Large intestine (tissue), 3 donors: ENCODE measurements at regions not wholly inside any gene's neighbourhood (a gene's known extent, or its start where the extent isn't known, plus 50 kb on each side); places are given as distances from the start of the nearest gene placed in this dataset.

Experiments
- DNase-seq, 2 donors: peaks; one replicate each; pipeline versions ENCODE4 v3.0.0 to v3.0.0-alpha.2; 2013
- H3K27ac ChIP-seq: one replicate; pipeline ENCODE4 v1.5.1; 2013; ENCODE audit warnings: low read length
- H3K27me3 ChIP-seq: 2 replicates; pipeline ENCODE4 v1.6.1; 2013; ENCODE audit warnings: low read length; ENCODE audit not compliant: control insufficient read depth, insufficient read depth
- H3K36me3 ChIP-seq: 2 replicates; pipeline ENCODE4 v1.6.1; 2013; ENCODE audit warnings: low read length; ENCODE audit not compliant: control insufficient read depth, insufficient read depth
- H3K4me1 ChIP-seq: one replicate; pipeline ENCODE4 v1.6.1; 2013; ENCODE audit warnings: low read length; ENCODE audit not compliant: control insufficient read depth, insufficient read depth
- H3K4me3 ChIP-seq: one replicate; pipeline ENCODE4 v1.5.1; 2013; ENCODE audit warnings: low read length
- H3K9me3 ChIP-seq: one replicate; pipeline ENCODE4 v1.6.1; 2013; ENCODE audit warnings: mild to moderate bottlenecking, low read depth, low read length, moderate library complexity; ENCODE audit not compliant: control insufficient read depth
- WGBS: methylation state at CpG from one replicate; pipeline ENCODE4 v1.1.5; 2013; ENCODE audit warnings: low lambda C conversion rate; ENCODE audit not compliant: insufficient coverage; 5-methylcytosine and 5-hydroxymethylcytosine counted together

DNA sequence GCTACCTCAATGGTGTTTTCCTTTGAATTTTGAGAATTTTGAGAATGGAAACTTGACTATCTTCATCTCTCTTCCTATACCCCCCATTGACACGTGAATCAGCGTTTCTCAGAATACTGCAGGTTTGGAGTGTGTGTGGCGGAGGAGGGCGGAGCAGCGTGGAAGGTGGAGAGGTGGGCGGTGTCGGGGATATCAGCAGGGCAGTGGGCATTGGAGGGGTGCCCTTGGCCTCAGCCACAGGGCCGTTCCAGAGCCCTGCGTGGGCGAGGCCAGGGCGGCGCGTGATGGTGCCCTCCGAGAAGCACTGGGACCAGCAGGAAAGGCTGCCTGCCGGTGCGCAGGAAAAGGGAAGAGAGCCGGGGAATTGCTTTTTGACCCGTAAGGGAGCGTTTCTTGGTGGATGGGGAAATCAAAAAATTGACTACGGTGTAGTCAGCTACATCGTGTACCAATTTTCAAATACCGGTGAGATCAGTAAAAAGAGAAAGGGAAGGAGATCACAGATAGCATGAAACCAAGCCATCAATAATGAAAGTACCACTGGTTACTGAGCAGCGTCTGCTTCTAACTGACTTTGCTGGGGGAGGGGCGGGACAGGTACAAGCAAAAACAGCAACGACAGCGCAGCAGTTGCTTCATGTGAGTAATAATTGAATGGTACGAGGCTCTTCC, 82.7 kb upstream of the DUSP22 start:
- H3K27me3 ChIP-seq, result peaks cover 18% of the 10 kb centered on the region
- DNase-seq, result no peak
- H3K4me1 ChIP-seq, result no peaks in the 10 kb centered on the region
- H3K9me3 ChIP-seq, result no peaks in the 10 kb centered on the region
- 97% methylated on average over 5 of the region's 27 CpGs for WGBS
- H3K36me3 ChIP-seq, result no peaks in the 10 kb centered on the region
- no peak overlapping the region for H3K27ac ChIP-seq
- no peak overlapping the region for H3K4me3 ChIP-seq

DNA sequence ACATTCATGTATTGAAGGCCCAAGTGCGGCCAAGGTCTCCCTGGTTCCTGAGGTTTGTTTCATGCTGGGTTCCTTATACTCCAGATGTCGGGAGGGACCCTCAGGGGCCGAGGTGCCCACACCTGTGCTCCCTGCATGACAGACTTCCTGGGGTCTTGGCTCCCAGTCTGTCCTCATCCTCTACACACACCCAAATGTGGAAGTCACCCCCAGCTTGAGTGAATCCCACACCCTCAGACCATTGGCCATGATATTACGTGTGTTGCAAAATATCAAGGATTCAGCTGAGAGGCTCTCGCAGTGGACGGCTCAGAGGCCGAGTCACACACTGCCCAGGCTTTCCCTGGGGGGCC, 82.2 kb upstream of the DUSP22 start:
- WGBS, result no CpG with 5 or more reads among the region's 7 CpGs
- Histone ChIP-seq H3K4me3 (no peak overlapping the region), H3K4me1 (no peaks in the 10 kb centered on the region)

DNA sequence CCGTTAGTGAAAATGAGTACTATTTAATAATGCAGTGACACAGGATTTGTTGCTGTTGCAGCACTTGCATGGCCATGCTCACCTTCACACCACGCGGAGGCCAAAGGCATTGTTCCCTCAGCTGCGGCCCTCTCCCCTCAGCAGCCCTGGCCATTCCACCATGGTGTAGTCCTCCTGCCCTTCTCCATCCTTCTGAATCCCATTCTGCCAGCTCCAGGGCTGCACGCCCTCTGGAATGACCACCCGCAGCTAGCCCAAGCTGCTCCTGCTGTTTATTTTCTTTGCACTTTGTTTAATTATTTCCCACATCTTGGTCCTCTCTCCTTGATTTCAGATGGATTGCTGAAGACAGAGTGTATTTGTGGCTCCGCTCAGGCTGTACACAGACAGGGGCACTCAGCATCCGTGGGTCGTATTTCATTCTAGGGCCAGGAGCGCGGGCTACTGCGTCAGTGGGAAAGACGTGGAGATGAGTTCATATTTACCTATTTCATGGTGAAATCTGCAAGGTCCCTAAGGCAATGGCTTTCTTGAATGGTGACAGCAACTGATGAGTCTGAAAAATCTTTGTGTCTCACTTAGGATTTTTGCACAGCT, 81.4 kb upstream of the DUSP22 start:
- H3K27me3 ChIP-seq, result peaks cover 16% of the 10 kb centered on the region
- H3K4me1 ChIP-seq, result no peaks in the 10 kb centered on the region
- no peak overlapping the region for H3K27ac ChIP-seq
- no peaks in the 10 kb centered on the region for H3K36me3 ChIP-seq
- no peak for DNase-seq
- H3K4me3 ChIP-seq, result no peak overlapping the region
- WGBS, result no CpG with 5 or more reads among the region's 13 CpGs
- no peaks in the 10 kb centered on the region for H3K9me3 ChIP-seq

More for the DNA sequence above, 82.2 kb upstream of the DUSP22 start:
- H3K27ac ChIP-seq, result no peak overlapping the region
- DNase-seq, result no peak
- peaks cover 18% of the 10 kb centered on the region for H3K27me3 ChIP-seq
- H3K9me3 ChIP-seq, result no peaks in the 10 kb centered on the region
- H3K36me3 ChIP-seq, result no peaks in the 10 kb centered on the region

DNA sequence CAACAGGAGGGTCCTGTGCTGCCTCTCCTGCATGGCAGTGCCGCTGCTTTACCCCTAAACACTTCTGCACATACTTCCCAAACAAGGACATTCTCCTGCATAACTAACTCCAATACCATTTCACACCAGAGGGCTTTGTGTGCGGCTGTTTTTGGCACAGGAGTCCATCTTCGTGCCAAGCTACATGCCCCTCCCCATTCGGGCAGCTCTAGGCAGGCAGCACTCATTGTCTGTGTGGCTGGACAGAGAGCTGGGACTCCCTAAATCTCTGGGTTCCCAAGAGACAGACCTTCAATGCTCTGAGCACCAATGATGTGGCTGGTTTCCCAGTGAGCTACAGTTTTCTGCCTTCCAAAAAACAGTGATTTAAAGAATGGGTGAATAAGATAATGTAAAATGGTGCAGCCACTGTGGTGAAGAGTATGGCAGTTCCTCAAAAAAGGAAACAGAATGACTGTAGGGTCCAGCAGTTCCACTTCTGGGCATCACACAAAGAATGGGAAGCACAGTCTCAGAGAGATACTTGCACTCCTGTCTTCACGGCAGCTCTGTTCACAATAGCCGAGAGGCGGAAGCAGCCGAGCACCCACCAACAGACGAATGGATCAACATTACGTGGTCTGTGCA, 80.3 kb upstream of the DUSP22 start:
- no peak overlapping the region for H3K4me3 ChIP-seq
- WGBS, result no CpG with 5 or more reads among the region's 10 CpGs

DNA sequence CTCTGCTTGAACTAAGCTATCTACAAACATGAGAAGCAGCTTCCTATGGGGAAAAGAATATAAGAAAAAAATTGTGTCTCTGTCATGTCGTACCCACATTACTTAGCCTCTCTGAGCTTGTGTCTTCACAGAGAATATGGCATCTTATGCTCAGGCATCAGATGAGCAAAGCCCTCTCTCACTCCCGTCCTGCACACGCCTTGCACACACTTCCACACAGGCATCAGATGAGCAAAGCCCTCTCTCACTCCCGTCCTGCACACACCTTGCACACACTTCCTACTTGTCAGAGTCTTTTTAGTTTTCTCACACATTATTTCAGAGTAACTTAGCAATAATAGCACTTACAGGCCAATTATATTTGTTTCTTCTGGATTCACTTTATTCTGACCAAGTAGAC, 79.0 kb upstream of the DUSP22 start:
- WGBS, result 100% methylated on average over 1 of the region's 4 CpGs
- Histone ChIP-seq H3K36me3 (no peaks in the 10 kb centered on the region), H3K4me3 (no peak overlapping the region), H3K9me3 (no peaks in the 10 kb centered on the region), H3K27ac (no peak overlapping the region), H3K27me3 (peaks cover 16% of the 10 kb centered on the region), H3K4me1 (no peaks in the 10 kb centered on the region)
- DNase-seq, result no peak

More for the DNA sequence above, 80.3 kb upstream of the DUSP22 start:
- H3K27me3 ChIP-seq, result peaks cover 16% of the 10 kb centered on the region
- no peaks in the 10 kb centered on the region for H3K36me3 ChIP-seq
- H3K27ac ChIP-seq, result no peak overlapping the region
- no peak for DNase-seq
- no peaks in the 10 kb centered on the region for H3K9me3 ChIP-seq
- no peaks in the 10 kb centered on the region for H3K4me1 ChIP-seq

DNA sequence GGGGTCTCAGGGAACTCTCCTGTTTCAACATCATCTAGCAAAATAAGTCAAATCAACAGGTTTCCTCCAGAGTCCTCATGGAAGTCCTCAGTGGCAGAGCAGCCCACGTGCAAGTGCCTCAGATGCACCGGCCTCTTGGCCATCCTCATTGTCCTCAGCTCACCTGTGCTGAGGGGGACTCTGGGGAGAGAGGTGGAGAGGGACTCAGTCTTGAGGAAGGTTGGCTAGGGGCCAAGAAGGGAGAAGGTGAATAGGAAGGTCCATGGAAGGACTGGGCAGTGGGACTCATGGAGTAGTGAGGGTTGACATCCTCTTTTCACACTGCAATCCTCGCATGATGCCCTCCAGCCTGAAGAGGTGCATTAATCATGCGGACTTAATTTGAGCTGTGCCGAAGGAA, 77.9 kb upstream of the DUSP22 start:
- H3K9me3 ChIP-seq, result no peaks in the 10 kb centered on the region
- no peak for DNase-seq
- no peak overlapping the region for H3K27ac ChIP-seq
- no peaks in the 10 kb centered on the region for H3K36me3 ChIP-seq
- no CpG with 5 or more reads among the region's 5 CpGs for WGBS
- peaks cover 20% of the 10 kb centered on the region for H3K27me3 ChIP-seq
- no peaks in the 10 kb centered on the region for H3K4me1 ChIP-seq
- H3K4me3 ChIP-seq, result no peak overlapping the region

DNA sequence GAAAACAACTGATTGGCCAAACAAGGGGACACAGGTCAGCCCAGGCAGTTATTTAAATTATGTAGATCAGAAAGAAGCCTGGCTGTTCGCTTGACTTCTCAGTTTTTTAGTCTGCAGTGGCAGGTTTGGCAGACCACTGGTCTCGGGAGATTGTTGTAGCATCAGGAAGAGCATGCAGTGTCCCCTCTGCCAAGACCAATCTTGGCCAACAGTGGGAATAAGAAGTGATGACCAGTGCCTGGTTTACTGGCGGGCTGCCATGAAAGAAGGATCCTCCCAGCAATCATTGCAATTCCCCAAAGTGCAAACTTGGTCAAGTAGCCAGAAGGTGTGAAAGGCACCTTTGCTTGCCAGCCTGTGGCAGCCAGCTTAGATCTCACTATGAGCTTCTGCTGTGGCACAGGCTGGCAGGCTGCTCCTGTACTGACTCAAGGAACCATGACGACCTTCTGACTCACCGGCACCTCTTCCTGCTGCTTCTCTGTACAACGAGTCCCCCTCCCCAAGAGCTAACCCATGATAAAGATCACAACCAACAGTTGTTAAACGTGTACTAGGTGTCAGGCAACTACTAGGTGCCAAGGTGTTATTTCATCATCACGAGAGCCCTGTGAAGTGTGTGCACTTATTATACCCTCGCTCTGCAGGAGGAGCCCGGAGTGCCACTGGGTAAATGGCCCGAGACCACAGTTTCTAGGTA, 76.8 kb upstream of the DUSP22 start:
- Histone ChIP-seq H3K9me3 (no peaks in the 10 kb centered on the region), H3K27me3 (peaks cover 23% of the 10 kb centered on the region), H3K4me3 (no peak overlapping the region), H3K27ac (no peak overlapping the region), H3K4me1 (no peaks in the 10 kb centered on the region), H3K36me3 (no peaks in the 10 kb centered on the region)
- WGBS, result no CpG with 5 or more reads among the region's 11 CpGs
- DNase-seq, result no peak

DNA sequence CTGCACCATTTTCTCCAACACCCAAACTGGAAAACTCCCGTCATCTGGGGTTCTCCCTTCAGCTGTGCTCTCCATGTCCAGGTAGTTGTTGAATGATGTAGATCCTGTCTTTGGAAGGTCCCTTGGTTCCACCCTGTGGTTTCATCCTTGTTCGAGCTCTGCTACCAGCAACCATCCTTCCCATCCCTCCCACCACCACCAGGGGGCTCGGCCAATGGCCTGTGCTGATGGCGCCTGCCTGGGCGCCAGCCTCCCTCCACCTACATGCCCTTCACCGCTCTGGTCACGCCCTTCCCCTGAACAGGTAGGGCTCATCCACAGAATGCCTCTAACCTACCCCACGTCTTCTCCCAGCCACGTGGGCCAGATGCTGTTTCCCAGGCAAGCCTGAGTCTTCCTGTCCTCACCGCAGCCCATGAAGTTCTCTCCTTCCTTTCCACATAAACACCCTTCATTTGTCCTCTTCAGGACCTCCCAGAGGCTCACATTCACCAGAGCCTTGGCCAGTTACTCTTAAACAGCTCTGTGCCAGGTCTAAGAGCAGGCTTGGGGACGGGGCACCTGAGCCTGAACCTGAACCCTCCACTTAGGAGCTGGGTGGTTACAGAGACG, 75.1 kb upstream of the DUSP22 start:
- H3K36me3 ChIP-seq, result no peaks in the 10 kb centered on the region
- DNase-seq, result no peak
- no peak overlapping the region for H3K4me3 ChIP-seq
- no peaks in the 10 kb centered on the region for H3K9me3 ChIP-seq
- no peaks in the 10 kb centered on the region for H3K4me1 ChIP-seq
- peaks cover 24% of the 10 kb centered on the region for H3K27me3 ChIP-seq
- WGBS, result 60% methylated on average over 3 of the region's 12 CpGs
- no peak overlapping the region for H3K27ac ChIP-seq

DNA sequence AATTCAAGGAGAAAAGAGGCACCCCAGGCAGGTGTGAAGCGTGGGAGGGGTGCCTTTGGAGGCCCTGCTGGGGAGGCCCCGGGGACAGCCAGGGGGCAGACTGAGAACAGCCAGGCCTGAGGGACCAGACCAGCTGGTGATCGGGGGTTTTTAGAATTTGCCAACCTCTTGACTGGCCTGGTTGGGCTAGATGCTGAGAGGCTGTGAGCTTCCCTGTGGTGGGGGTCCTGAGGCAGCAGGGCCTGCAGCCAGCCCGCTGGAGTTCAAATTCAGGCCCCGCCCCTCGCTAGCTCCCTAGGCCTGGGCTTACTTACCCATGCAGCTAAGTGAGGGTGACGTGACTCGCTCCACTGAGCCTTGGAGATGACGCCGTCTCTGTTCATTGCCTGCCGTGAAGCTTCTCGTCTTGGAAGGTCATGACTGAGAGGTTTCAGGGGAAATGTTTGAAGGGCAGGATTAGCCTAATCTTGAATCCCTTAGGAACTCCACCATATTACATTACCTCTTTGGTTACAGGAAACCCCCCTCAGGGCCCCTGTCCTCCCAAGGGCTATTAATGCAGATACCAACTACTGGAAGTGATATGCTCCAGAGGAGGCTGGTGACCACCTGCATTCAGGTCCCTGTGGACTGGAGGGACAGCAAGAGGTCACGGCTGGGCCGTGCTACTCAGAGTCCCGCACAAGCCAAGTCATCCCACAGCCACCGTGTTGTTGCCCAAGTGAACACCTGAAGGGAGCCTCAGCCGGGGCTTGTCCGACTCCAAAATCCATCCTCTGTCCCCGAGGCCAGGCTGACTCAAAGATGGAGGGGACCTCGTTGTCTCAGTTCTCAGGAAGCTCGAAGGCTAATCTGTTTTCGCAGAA, 73.9 kb upstream of the DUSP22 start:
- H3K27ac ChIP-seq, result no peak overlapping the region
- no CpG with 5 or more reads among the region's 22 CpGs for WGBS
- no peak for DNase-seq

More for the DNA sequence above, 73.9 kb upstream of the DUSP22 start:
- Histone ChIP-seq H3K27me3 (peaks cover 27% of the 10 kb centered on the region), H3K36me3 (no peaks in the 10 kb centered on the region), H3K4me3 (no peak overlapping the region), H3K4me1 (no peaks in the 10 kb centered on the region), H3K9me3 (no peaks in the 10 kb centered on the region)
